Posterior vena cava (tissue), 2 donors: ENCODE measurements at regions not wholly inside any gene's neighbourhood (a gene's known extent, or its start where the extent isn't known, plus 50 kb on each side); places are given as distances from the start of the nearest gene placed in this dataset.

Experiments
- DNase-seq: peaks from one replicate; pipeline ENCODE4 v3.0.0-alpha.2; 2020; ENCODE audit warnings: low spot score
- intact Hi-C, 2 donors: fragments of 100-400 bp; cut with DNase I; formaldehyde crosslinking; loops; one replicate each; pipeline versions ENCODE4 v1.14.1 to v1.14.2; 2022 to 2023
- donor health status: DM: yes; HTN: yes; CAD: no.
- donor health status: DM: yes; HTN: yes; CAD: no.

DNA sequence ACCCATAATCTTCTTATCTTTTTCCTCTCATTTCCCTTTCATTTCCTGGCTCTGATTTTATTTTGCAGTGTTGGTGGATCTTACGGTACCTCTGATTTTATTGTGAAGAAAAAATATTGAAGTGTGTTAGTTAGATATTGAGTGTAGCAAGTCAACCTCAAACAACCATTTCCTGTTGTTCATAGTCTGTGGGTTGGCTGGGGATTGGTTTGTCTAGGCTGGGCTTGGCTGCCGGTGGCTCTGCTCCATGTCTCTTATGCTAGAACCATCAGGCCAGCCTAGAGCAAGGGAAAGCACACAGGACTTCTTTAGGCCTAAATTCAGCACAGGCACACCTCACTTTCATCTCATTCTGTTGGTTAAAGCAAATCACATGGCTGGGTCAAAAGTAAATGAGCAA, 383.1 kb upstream of the LCORL start:
- no peak for DNase-seq
- intact Hi-C loops, result no loop called here

DNA sequence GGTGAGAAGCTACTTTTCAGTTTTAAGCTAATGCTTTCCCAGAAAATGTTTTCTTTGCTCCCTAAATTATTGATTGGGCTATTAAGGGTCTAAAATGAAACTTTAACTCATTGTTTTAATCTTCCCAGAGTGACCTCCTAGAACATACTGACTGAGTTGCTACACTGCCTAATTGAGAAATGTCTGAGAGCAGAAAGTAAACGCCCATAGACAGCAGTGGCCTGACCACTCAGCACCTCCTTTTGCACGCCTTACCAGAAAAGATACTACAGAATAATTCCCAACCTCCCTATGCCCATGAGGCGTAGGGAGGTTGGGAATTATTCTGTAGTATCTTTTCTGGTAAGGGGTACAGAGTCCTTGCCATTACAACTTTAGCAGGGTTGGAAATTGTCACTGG, 381.8 kb upstream of the LCORL start:
- intact Hi-C loops, result no loop called here
- DNase-seq, result no peak

DNA sequence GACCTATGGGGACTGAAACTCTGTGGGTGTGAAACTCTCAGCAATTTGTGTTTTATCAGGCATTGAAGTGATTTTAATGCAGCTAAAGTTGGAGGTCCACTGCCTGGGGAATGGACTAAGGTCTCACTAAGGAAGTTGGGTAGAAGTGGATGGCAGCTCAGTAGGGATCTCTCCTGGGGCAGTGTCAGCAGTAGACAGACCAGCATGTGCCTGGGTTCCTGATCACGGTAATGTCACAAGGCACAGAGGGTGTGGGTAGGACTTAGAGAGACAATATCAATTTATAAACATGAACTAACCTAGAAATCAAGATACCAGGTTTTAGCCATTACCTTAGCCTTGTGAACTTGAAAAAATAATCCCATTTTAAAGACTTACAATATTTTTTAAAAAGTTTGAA, 380.3 kb upstream of the LCORL start:
- no peak for DNase-seq
- intact Hi-C loops, result no loop called here

DNA sequence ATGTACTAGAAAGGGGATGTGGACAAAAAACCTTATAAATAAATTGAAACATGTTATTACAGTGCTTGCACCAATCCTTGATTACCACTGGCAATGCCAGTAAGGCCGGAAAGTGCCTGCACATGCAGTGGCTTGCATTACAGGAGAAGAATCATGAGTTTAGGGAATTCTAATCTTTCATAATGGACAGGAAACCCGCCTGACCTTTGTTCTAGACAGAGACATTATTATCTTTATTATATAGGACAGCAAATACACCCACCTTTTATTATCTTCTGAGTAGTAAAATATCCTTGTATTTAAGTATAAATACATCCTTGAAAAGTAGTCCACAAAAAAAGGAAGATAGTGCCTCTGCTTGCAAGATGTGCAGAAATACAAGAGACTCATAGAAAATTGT, 379.9 kb upstream of the LCORL start:
- no peak for DNase-seq
- intact Hi-C loops, result no loop called here

DNA sequence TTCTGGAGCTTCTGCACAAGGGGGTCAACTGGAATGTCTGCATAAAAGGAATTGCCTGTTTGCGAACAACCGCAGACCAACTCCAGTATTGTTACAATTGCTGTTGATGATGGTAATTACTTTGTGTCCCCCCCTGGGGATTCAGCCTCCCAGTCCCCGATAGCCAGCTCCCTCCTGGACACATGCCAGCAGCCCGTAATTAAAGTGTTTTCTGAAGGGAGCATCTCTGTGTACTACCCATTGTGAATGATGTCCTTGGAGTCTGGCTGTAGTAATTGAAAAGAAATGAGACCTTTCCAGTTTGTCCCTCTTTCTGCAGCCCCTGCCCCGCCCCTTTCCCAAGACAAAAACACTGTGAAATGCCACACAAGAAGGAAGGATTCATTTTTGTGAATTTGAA, 377.1 kb upstream of the LCORL start:
- intact Hi-C loops, result loop anchor here in 1 of 2 donors (5.0 kb wide), 1 partner anchor 99 kb away; no protein-coding TSS in a partner anchor
- no peak for DNase-seq

DNA sequence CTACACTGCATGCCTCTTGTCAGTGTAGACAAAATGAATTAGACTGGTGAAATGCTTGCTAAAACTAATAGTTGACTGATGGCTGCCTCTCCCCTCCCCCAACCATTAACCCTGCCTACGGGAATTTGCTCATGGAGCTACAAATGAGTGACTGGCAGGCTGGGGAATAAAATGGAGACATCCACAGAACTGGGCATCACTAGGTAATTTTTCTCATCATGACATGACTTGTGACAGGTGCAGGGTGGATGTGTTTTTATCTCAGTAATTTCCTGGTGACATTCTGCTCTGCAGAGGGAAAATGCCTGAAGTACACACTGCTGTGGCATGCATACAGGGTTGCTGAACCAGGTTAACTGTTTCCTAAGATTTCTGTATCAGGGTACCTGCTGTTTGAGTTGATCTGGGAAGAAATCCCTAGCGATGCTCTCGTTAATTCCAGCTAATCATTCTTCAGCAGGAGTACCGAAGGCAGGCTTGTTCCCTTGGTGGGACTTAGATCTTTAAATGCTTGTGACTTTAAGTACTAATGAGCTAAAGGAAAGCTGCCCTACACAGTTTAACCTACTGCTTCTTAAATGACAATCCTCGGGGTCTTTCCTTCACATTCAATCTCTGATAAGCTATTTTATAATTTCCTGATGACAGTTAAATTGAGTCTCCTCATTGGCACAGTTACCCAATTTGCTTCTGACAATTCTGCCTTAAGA, 376.3 kb upstream of the LCORL start:
- intact Hi-C loops, result loop anchor here in 1 of 2 donors (5.0 kb wide), 1 partner anchor 99 kb away; no protein-coding TSS in a partner anchor
- DNase-seq, result no peak

DNA sequence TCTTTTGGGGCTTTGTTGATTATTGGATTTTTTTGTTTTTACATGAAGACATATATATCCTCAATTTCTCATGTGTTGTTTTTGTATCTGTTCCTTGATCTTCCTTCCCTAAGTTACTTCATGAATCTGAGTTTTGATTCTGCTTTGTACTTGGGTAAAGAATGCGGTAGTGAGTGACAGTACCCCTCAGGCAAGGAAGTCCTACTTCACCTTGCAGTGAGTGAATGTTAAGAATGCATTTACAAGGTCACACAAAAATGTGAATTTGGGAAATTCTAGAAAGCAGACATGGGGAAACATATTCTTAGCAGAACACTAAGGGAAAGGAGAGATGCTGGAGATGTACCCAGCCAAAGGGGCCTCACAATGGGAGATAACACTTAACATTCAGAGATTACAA, 373.1 kb upstream of the LCORL start:
- no peak for DNase-seq
- intact Hi-C loops, result loop anchor here in 1 of 2 donors (5.0 kb wide), 1 partner anchor 103 kb away; no protein-coding TSS in a partner anchor

DNA sequence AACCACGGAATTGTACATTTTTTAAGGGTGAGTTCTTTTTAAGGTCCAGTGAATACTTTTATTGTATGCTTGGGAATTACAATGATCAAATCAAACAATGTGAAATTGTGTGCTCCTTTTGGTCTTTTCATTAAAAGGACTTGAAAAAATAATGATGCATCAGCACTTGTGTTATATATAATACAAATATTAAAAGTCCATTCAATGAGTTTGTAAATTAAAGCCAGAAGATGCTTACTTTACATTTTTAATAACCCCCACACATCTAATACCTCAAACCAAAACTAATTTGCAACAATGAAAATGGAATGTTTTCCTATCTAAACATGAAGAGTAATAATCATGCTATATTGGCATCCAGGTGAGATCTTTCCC, 369.8 kb upstream of the LCORL start:
- intact Hi-C loops, result no loop called here
- no peak for DNase-seq

DNA sequence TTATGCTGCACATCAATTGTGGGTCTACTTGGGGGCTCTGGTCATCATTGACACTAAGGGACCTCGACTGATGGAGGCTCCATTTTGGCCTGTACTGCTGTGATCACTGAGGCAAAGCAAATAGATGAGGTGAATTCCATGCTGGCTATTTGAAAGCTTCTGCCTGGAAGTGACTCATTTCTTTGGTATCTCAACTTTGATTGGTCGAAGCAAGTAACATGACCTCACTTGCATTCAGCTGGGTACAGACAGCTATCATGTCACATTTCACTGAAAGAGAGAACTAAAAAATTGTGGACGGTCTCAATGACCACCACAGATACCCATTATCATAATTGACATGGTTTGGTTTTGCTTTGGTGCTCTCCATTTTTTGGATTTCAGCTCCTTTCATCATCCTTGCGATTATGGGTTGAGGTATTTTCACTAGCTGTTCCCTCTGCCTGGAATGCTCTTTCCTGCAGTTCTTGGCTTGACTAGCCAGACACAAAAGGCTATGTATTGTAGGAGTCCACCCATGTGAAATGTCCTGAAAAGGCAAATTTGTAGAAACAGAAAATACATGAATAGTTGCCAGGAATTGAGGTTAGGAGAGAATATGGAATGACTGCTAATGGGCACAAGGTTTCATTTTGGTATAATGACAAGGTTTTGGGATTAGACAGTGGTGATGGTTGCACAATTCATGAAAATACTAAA, 369.2 kb upstream of the LCORL start:
- intact Hi-C loops, result no loop called here
- no peak for DNase-seq

DNA sequence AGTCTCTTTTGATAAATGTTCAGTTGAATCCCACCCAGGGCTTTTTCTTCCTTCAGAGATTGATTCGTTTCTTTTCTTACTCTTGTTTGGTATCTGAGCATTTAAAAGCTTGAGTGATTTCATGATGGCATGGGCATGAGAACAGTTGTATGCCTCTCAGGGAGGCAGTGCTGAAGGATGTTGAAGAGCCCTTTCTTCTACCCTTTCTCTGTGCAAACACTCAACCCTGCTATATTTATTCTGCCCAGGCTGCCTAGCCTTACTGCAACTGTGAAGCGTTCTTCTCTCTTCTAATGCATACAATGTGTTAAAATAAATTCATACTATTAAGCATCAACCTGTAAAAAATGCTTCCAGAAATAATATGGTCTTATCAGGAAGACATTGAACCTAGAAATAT, 367.6 kb upstream of the LCORL start:
- DNase-seq, result no peak
- intact Hi-C loops, result no loop called here

DNA sequence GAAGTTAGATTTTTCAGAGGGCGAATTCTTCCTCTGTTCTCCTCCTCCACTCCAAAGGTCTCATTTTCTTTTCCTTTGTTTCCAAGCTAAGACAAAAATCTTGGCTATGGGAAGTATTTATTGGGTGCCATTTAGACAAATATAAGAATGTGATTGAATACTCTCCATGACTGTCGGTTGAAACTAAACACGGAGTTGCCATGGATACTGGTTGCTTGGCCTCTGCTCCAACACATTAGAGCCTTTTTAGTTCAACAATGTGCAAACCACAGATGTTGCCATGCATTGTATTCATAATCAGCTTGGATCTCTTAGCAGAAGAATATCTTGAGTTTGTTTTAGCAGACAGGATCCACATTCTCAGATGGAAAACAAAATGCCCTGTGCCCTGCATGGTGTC, 366.5 kb upstream of the LCORL start:
- DNase-seq, result no peak
- intact Hi-C loops, result no loop called here

DNA sequence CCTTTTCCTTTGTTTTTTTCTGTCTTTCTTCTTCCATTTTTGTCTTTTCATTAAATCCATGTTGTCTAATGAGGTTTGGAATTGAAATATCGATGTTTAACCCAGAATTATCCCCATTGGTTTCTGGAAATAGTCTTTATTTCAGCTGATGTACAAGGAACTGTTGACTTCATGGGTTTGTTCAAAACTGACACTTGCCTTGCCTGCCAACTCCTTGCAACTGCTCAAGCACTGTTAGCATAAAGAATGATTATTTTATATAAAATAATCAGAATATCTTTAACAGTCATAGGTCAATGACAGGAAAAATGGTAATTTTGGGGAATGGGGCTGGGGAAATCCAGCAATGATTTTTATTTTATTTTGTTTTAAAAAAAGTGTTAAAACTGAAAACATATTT, 359.6 kb upstream of the LCORL start:
- intact Hi-C loops, result no loop called here
- no peak for DNase-seq

DNA sequence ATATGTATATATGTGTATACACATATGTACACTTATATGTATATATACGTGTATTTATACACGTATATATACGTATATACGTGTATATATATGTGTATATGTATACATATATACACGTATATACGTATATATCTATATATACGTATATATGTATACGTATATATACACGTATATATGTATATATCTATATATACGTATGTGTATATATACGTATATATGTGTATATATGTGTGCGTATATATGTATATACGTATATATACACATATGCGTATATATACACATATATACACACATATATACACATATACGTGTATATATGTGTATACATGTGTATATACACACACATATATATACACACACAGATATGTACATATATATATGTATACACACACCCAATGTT, 348.0 kb upstream of the LCORL start:
- DNase-seq, result no peak
- intact Hi-C loops, result no loop called here

DNA sequence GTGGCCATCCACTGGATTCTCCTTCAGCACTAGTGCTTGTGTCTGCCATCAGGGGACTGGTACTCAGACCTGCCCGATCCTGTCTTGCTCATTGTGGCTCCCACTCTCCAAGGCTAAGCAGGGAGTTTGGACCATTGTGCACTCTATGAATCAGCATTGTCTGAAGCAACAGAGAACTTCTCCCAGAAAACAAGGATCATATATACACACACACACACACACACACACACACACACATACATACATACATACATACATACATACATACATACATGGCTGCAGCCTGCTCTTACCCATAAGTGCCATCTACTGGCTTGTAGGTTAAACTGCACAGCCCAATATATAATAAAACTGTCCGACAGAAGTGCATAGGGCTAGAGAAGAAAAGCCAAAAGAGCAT, 345.3 kb upstream of the LCORL start:
- no peak for DNase-seq
- intact Hi-C loops, result no loop called here

DNA sequence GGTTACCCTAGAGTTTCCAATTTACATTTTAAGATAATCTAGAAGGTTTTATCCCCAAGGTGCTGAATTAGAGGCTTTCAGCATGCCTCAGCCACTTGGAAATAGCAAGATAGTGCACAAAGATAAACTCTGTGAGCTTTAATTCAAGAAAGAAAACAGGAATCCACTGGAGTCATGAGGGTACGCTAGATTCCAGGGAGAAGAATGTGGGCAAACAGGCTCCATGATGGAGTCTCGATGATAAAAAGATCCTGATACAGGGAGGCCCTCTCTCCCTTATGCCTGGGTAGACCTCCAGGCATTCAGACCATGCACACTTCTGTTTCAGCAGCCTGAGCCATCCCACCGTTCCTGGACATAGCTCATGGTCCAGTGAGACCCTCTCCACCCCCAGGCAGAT, 344.6 kb upstream of the LCORL start:
- intact Hi-C loops, result no loop called here
- DNase-seq, result no peak

DNA sequence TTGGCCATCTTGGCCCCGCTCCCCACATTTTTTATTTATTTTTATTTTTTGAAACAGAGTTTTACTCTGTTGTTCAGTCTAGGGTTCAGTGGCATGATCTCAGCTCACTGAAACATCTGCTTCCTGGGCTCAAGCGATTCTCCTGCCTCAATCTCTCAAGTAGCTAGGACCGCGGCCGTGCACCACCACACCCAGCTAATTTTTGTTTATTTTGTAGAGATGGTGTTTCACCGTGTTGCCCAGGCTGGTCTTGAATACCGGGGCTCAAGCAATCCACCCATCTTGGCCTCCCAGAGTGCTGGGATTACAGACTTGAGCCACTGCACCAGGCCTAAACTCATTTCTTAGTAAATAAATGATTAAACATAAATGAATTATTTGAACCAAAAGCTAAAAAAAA, 322.0 kb upstream of the LCORL start:
- intact Hi-C loops, result no loop called here
- no peak for DNase-seq

DNA sequence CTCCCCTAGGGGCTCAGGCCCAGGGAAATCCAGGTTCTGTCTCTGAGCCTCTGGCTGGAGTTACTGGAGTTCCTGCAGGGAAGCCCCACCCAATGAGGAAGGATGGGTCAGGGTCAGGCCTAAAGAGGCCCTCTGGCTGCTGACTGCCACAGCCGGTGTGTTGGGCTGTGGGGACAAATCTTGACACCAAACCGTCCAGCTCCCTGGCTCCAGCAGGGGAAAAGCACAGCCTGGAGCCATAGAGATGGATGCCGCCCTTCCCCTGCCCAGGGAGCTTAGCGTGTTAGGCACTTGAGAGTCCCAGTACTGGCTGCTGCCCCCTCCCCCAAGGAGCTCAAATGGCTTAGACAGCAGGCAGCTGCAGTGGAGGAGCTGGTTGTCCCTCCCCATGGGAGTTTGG, 321.3 kb upstream of the LCORL start:
- no peak for DNase-seq
- intact Hi-C loops, result no loop called here

DNA sequence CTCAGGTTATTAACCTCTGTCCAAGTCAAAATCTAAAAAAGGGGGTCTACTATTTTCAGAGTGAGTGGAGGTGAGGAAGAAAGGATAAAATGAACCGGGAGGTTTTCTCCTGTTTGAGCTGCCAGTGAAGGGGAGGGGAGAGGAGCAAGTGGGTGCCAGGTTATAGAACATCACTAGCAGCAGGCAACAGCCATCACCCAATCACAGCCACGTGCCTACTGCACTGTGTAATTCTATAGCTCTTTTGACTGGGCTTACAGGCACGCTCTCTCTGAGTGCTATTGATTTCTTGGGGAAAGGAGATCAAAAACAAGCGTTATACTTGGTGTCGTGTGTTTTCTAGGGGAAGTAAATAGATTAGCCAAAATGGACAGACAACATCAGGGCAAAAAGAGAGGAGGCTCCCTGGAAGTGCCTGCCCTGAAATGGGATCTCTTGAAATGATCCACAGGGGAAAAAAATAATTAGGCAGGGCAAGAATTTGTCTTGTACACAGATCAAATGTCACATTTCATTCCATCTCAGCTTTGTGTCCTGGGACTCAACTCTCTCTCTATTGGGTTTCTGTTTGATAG, 300.5 kb upstream of the LCORL start:
- intact Hi-C loops, result no loop called here
- no peak for DNase-seq

DNA sequence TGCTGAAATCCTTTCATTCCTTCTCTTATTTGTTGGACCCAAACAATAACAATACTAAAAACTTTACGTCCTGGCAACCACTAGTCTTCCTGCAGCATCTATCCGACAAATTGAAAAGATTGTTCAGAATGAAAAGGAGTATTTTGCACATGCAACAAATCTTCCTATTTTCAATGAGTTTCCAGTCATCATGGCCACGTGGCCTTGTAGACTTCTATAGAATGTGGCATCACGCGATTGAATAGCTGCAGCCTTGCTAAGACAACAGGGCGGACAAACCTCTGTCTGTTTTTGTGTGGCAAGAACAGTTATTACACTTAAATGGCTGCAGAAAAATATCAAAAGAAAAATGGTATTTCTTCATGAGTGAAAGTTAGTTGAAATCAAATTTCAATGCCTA, 297.9 kb upstream of the LCORL start:
- intact Hi-C loops, result no loop called here
- no peak for DNase-seq

DNA sequence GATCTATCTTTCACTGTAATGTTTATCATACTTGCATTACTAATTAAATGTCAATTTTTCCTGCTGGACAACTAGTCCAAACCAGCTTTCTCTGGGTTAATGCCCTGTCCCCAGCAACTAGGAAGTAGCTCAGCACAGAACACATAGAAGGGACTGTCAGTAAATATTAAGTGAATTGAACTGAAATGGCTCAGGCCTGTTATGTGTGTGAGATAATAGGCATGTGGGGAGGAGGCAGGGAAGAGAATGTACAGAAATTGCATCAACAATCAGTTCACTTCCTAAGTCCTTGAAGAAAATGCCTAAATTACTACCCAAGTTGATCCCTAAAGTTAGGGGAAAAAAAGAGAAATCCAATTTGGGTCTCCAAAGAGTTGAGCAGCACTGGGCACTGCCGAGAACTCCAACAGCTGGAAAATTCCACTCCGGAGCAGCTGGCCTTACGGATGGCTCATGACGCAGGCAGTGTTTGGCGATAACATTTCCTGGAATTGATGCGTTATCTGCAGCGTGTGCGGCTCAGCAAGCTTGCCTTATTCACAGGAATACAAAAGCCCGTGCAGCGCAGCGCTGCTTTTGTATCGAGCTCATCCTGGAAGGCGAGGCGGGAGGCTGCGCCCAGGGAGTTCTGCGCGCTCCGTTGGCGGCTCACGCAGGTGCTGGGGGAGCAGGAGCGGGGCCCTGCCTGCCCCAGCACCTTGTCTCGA, 297.3 kb upstream of the LCORL start:
- intact Hi-C loops, result no loop called here
- DNase-seq, result peak; percentile 79
